Epidermal melanocyte (primary cell): ENCODE measurements at regions not wholly inside any gene's neighbourhood (a gene's known extent, or its start where the extent isn't known, plus 50 kb on each side); places are given as distances from the start of the nearest gene placed in this dataset.

Source experiments
- DNase-seq: peaks from one replicate; pipeline ENCODE4 v3.0.0; 2011; ENCODE audit warnings: low spot score; ENCODE audit not compliant: insufficient read length

GRCh38 chr1:222109836-222110235 lies 367.9 kb upstream of the DUSP10 start:
- DNase-seq, result no peak

GRCh38 chr1:222107975-222108374 lies 366.1 kb upstream of the DUSP10 start:
- DNase-seq, result no peak

- DNase-seq, result no peak
These were observed 365.4 kb upstream of the DUSP10 start for GRCh38 chr1:222107267-222107666.

GRCh38 chr1:222106377-222106776 lies 364.5 kb upstream of the DUSP10 start:
- DNase-seq, result no peak

GRCh38 chr1:222105861-222106260 lies 364.0 kb upstream of the DUSP10 start:
- DNase-seq, result no peak

- no peak for DNase-seq
These were observed 363.5 kb upstream of the DUSP10 start for GRCh38 chr1:222105393-222105737.

- no peak for DNase-seq
These were observed 363.0 kb upstream of the DUSP10 start for GRCh38 chr1:222104694-222105392.

- no peak for DNase-seq
These were observed 362.2 kb upstream of the DUSP10 start for GRCh38 chr1:222104097-222104496.

- DNase-seq, result no peak
These were observed 357.9 kb upstream of the DUSP10 start for GRCh38 chr1:222099746-222100145.

GRCh38 chr1:222098404-222098803 lies 356.5 kb upstream of the DUSP10 start:
- no peak for DNase-seq

GRCh38 chr1:222097588-222097987 lies 355.7 kb upstream of the DUSP10 start:
- DNase-seq, result no peak

GRCh38 chr1:222096883-222097282 lies 355.0 kb upstream of the DUSP10 start:
- no peak for DNase-seq

GRCh38 chr1:222096476-222096772 lies 354.5 kb upstream of the DUSP10 start:
- no peak for DNase-seq

GRCh38 chr1:222095606-222096475 lies 354.0 kb upstream of the DUSP10 start:
- no peak for DNase-seq

- no peak for DNase-seq
These were observed 351.6 kb upstream of the DUSP10 start for GRCh38 chr1:222093518-222093917.

GRCh38 chr1:222090103-222090502 lies 348.2 kb upstream of the DUSP10 start:
- no peak for DNase-seq

GRCh38 chr1:222087221-222087920 lies 345.5 kb upstream of the DUSP10 start:
- DNase-seq, result no peak

- DNase-seq, result no peak
These were observed 343.1 kb upstream of the DUSP10 start for GRCh38 chr1:222084996-222085395.

- DNase-seq, result no peak
These were observed 342.2 kb upstream of the DUSP10 start for GRCh38 chr1:222084048-222084447.

- no peak for DNase-seq
These were observed 340.0 kb upstream of the DUSP10 start for GRCh38 chr1:222081859-222082258.

- no peak for DNase-seq
These were observed 337.7 kb upstream of the DUSP10 start for GRCh38 chr1:222079566-222079965.

GRCh38 chr1:222077206-222077605 lies 335.3 kb upstream of the DUSP10 start:
- no peak for DNase-seq
